ENCODE measurements at regions not wholly inside any gene's neighbourhood (a gene's known extent, or its start where the extent isn't known, plus 50 kb on each side); places are given as distances from the start of the nearest gene placed in this dataset.

DNA sequence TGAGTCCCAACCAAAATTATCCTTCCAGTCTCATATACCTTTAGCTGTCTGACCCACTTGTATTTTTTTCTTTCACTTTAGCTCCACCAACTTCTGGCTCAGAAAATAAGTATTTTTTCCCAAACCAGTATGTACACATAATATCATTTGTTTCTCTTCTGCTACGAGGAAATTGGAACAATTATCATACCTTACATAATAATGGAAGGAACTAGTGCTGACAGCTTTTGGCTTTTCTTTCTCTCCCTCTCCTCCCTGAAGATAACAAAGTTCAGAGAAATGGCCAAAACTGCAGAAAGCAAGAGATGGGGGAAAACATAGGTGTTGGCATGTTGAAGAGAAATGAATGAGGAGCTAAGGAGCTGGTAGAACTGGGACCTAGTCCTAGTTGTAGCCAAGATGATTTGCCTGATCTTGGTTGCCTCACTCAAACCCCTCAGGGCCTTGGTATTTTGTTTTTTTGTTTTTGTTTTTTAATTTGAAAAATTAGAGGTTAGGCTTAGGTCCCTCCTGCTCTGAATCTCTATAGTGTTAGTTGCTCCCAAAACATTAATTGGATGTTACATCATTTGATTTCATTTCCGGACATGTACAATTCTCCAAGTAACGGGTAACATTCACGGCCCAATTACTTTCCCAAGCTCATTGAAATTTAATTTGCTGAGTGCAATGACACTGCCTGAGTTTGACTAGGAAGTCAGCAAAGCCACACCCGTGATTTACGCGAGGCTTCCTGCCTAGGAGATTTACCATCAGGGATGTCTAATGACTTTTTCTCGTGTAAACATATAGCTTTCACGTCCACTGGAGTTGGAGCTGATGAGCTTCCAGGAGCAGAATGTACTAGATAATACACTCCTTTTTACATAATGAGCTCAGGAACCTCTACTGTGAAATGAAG is 291.6 kb downstream of the TLE1 start:
- no peak for DNase-seq (ENCODE audit: low spot score)
- no CpG with 5 or more reads among the region's 9 CpGs for WGBS, 2 donors (ENCODE audit: extremely low coverage in 2 of 2, insufficient read length in 2 of 2, insufficient replicate concordance in 1 of 2)
- H2AK5ac ChIP-seq (ENCODE audit: low read depth, low read length) = no peak overlapping the region
- H2BK120ac ChIP-seq (ENCODE audit: low read depth, low read length) = no peak overlapping the region
- no peak overlapping the region for H2BK5ac ChIP-seq (ENCODE audit: low read length)
- no peak overlapping the region for H3K4ac ChIP-seq (ENCODE audit: low read length)
- H3K79me1 ChIP-seq (ENCODE audit: low read depth, low read length) = no peaks in the 10 kb centered on the region
- H3K4me2 ChIP-seq (ENCODE audit: insufficient read depth, low read length, poor library complexity, severe bottlenecking) = no peak overlapping the region
- no peak overlapping the region for H3K23ac ChIP-seq (ENCODE audit: low read depth, low read length, poor library complexity)
- H2BK12ac ChIP-seq (ENCODE audit: low read length) = no peak overlapping the region
- no peak overlapping the region for H3K27ac ChIP-seq (replicated peaks; ENCODE audit: low read length)
- H3K4me3 ChIP-seq (ENCODE audit: low read length in 2 of 2) = no peak overlapping the region
- H4K91ac ChIP-seq (ENCODE audit: low read depth, low read length, poor library complexity) = no peak overlapping the region
- H3K9me3 ChIP-seq (replicated peaks in 1 of 2; ENCODE audit: control insufficient read depth in 2 of 2, insufficient read depth in 1 of 2, low read depth in 1 of 2, low read length in 2 of 2) = no peaks in the 10 kb centered on the region
- H3K4me1 ChIP-seq (ENCODE audit: control insufficient read depth in 2 of 2, insufficient read depth in 1 of 2, low read depth in 1 of 2, low read length in 2 of 2) = peaks cover 0 to 13% of the 10 kb centered on the region in 2 donors
- H2BK15ac ChIP-seq (ENCODE audit: low read length) = no peak overlapping the region
- H3K9ac ChIP-seq (ENCODE audit: low read depth, low read length, poor library complexity) = no peak overlapping the region
- no peak overlapping the region for H2AFZ ChIP-seq (ENCODE audit: low read length)
- H3K27me3 ChIP-seq (ENCODE audit: control insufficient read depth in 3 of 3, insufficient read depth in 3 of 3, low read depth in 1 of 3, low read length in 3 of 3) = no peaks in the 10 kb centered on the region
- no peaks in the 10 kb centered on the region for H3K36me3 ChIP-seq (replicated peaks in 1 of 2; ENCODE audit: control insufficient read depth in 2 of 2, insufficient read depth in 2 of 2, low read length in 2 of 2)
- no peak overlapping the region for H3K18ac ChIP-seq (ENCODE audit: low read length)
- no peak overlapping the region for H4K8ac ChIP-seq (ENCODE audit: low read depth, low read length)
- no peak overlapping the region for H3K14ac ChIP-seq (ENCODE audit: low read length)

DNA sequence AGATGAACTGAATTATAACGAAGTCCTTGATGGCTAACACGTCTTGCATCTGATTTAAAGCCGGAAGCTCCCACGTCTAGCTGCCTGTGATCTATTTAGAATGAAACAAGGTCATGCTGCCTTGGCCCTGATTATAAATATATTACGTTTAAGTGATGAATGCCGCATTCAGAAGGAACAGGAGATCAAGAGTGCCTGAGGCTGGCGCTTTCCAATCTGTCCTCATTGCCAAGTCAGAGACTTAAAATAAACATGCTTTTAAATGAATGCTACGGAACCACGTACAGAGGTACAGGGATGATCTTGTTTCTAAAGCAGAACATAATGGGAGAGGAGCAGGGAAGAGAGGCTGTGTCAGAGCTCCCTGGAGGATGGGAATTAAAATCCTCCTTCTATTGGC is 292.8 kb downstream of the TLE1 start:
- Histone ChIP-seq H3K4me1 (ENCODE audit: control insufficient read depth in 2 of 2, insufficient read depth in 1 of 2, low read depth in 1 of 2, low read length in 2 of 2) (peaks cover 0 to 13% of the 10 kb centered on the region in 2 donors), H3K27me3 (ENCODE audit: control insufficient read depth in 3 of 3, insufficient read depth in 3 of 3, low read depth in 1 of 3, low read length in 3 of 3) (no peaks in the 10 kb centered on the region), H2BK12ac (ENCODE audit: low read length) (no peak overlapping the region), H3K9ac (ENCODE audit: low read depth, low read length, poor library complexity) (no peak overlapping the region), H3K18ac (ENCODE audit: low read length) (no peak overlapping the region), H3K4me2 (ENCODE audit: insufficient read depth, low read length, poor library complexity, severe bottlenecking) (no peak overlapping the region), H2BK15ac (ENCODE audit: low read length) (no peak overlapping the region), H3K23ac (ENCODE audit: low read depth, low read length, poor library complexity) (no peak overlapping the region), H3K79me1 (ENCODE audit: low read depth, low read length) (no peaks in the 10 kb centered on the region), H3K4me3 (ENCODE audit: low read length in 2 of 2) (no peak overlapping the region), H2AK5ac (ENCODE audit: low read depth, low read length) (no peak overlapping the region), H4K8ac (ENCODE audit: low read depth, low read length) (no peak overlapping the region), H2BK120ac (ENCODE audit: low read depth, low read length) (no peak overlapping the region), H3K9me3 (replicated peaks in 1 of 2; ENCODE audit: control insufficient read depth in 2 of 2, insufficient read depth in 1 of 2, low read depth in 1 of 2, low read length in 2 of 2) (no peaks in the 10 kb centered on the region), H2BK5ac (ENCODE audit: low read length) (no peak overlapping the region), H3K14ac (ENCODE audit: low read length) (no peak overlapping the region), H4K91ac (ENCODE audit: low read depth, low read length, poor library complexity) (no peak overlapping the region), H3K4ac (ENCODE audit: low read length) (no peak overlapping the region), H2AFZ (ENCODE audit: low read length) (no peak overlapping the region), H3K27ac (replicated peaks; ENCODE audit: low read length) (no peak overlapping the region), H3K36me3 (replicated peaks in 1 of 2; ENCODE audit: control insufficient read depth in 2 of 2, insufficient read depth in 2 of 2, low read length in 2 of 2) (no peaks in the 10 kb centered on the region)
- WGBS, 2 donors (ENCODE audit: extremely low coverage in 2 of 2, insufficient read length in 2 of 2, insufficient replicate concordance in 1 of 2) = no CpG with 5 or more reads among the region's 9 CpGs
- no peak for DNase-seq (ENCODE audit: low spot score)

DNA sequence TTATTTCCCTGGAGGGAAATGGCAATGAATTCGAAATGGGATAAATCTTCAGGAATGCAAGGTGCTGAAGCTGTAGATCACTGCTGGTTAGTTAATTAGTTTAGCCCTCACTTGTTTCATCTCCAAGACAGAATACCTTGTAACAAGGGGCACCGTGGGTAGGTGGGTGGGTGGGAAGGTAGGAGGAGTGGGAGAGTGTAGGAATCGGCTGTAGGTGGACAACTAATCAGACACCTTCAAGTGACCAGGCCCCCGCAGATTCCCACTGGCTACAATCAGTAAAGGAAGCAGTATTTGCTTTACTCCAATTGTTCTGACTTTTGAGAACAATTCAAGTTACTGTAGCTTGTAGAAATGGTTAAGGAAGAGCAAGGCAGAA is 293.7 kb downstream of the TLE1 start:
- no peak overlapping the region for H3K4ac ChIP-seq (ENCODE audit: low read length)
- no peak overlapping the region for H3K18ac ChIP-seq (ENCODE audit: low read length)
- no peak overlapping the region for H2BK15ac ChIP-seq (ENCODE audit: low read length)
- H2AK5ac ChIP-seq (ENCODE audit: low read depth, low read length) = no peak overlapping the region
- no peak overlapping the region for H3K4me3 ChIP-seq (ENCODE audit: low read length in 2 of 2)
- H3K4me1 ChIP-seq (ENCODE audit: control insufficient read depth in 2 of 2, insufficient read depth in 1 of 2, low read depth in 1 of 2, low read length in 2 of 2) = peaks cover 0 to 13% of the 10 kb centered on the region in 2 donors
- H4K8ac ChIP-seq (ENCODE audit: low read depth, low read length) = no peak overlapping the region
- no peak overlapping the region for H2BK5ac ChIP-seq (ENCODE audit: low read length)
- no peak overlapping the region for H3K23ac ChIP-seq (ENCODE audit: low read depth, low read length, poor library complexity)
- no peak overlapping the region for H4K91ac ChIP-seq (ENCODE audit: low read depth, low read length, poor library complexity)
- no peaks in the 10 kb centered on the region for H3K9me3 ChIP-seq (replicated peaks in 1 of 2; ENCODE audit: control insufficient read depth in 2 of 2, insufficient read depth in 1 of 2, low read depth in 1 of 2, low read length in 2 of 2)
- no CpG with 5 or more reads among the region's 4 CpGs for WGBS, 2 donors (ENCODE audit: extremely low coverage in 2 of 2, insufficient read length in 2 of 2, insufficient replicate concordance in 1 of 2)
- H3K27ac ChIP-seq (replicated peaks; ENCODE audit: low read length) = no peak overlapping the region
- H3K79me1 ChIP-seq (ENCODE audit: low read depth, low read length) = no peaks in the 10 kb centered on the region
- H3K36me3 ChIP-seq (replicated peaks in 1 of 2; ENCODE audit: control insufficient read depth in 2 of 2, insufficient read depth in 2 of 2, low read length in 2 of 2) = no peaks in the 10 kb centered on the region
- no peak overlapping the region for H2BK120ac ChIP-seq (ENCODE audit: low read depth, low read length)
- no peak overlapping the region for H2BK12ac ChIP-seq (ENCODE audit: low read length)
- DNase-seq (ENCODE audit: low spot score) = no peak
- no peak overlapping the region for H3K9ac ChIP-seq (ENCODE audit: low read depth, low read length, poor library complexity)
- no peak overlapping the region for H3K4me2 ChIP-seq (ENCODE audit: insufficient read depth, low read length, poor library complexity, severe bottlenecking)
- no peak overlapping the region for H3K14ac ChIP-seq (ENCODE audit: low read length)
- no peaks in the 10 kb centered on the region for H3K27me3 ChIP-seq (ENCODE audit: control insufficient read depth in 3 of 3, insufficient read depth in 3 of 3, low read depth in 1 of 3, low read length in 3 of 3)
- no peak overlapping the region for H2AFZ ChIP-seq (ENCODE audit: low read length)

DNA sequence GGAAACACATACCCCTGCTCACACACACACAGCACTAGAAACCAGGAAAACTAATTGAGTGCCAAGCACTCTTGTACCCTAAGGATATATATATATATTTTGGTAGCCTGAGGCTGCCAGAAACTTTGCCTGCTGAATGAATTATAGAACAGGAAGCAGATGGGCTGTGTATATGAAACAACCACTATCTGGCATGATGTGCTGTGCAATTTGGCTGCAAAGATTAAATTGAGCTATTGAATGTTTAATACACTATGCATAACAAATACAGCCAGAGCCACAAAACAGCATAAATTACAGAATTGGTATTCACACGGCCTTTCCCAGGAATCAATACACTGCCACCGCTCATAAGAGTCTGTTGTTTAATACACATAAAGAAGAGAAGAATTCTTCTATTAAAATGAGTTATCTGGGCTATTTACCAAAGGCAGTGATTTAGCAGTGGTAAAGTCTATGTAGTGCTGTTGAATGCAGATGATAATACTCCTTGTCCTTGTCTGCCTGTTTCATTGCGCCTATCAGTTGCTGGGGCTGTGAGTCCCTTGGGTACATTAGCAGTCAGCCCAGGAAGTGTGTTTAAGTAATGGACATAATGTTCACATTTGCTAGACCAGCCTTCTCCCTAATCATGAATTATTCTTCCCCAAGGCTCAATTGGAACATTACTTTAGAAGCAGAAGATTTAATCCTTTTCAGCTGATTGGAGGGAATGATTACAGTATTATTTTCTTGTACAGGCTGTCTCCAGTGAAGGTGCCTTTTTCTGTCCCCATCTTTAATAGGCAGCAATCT is 294.3 kb downstream of the TLE1 start:
- Histone ChIP-seq H3K27ac (replicated peaks; ENCODE audit: low read length) (no peak overlapping the region), H3K9ac (ENCODE audit: low read depth, low read length, poor library complexity) (no peak overlapping the region)
- WGBS, 2 donors (ENCODE audit: extremely low coverage in 2 of 2, insufficient read length in 2 of 2, insufficient replicate concordance in 1 of 2) = no CpG with 5 or more reads among the region's 3 CpGs

More for the DNA sequence above, 294.3 kb downstream of the TLE1 start:
- Histone ChIP-seq H3K4ac (ENCODE audit: low read length) (no peak overlapping the region), H3K4me1 (ENCODE audit: control insufficient read depth in 2 of 2, insufficient read depth in 1 of 2, low read depth in 1 of 2, low read length in 2 of 2) (peaks cover 0 to 15% of the 10 kb centered on the region in 2 donors), H3K36me3 (replicated peaks in 1 of 2; ENCODE audit: control insufficient read depth in 2 of 2, insufficient read depth in 2 of 2, low read length in 2 of 2) (no peaks in the 10 kb centered on the region), H4K8ac (ENCODE audit: low read depth, low read length) (no peak overlapping the region), H3K23ac (ENCODE audit: low read depth, low read length, poor library complexity) (no peak overlapping the region), H3K14ac (ENCODE audit: low read length) (no peak overlapping the region), H3K4me2 (ENCODE audit: insufficient read depth, low read length, poor library complexity, severe bottlenecking) (no peak overlapping the region), H4K91ac (ENCODE audit: low read depth, low read length, poor library complexity) (no peak overlapping the region), H2BK12ac (ENCODE audit: low read length) (no peak overlapping the region), H2BK15ac (ENCODE audit: low read length) (no peak overlapping the region), H3K4me3 (ENCODE audit: low read length in 2 of 2) (no peak overlapping the region), H2BK5ac (ENCODE audit: low read length) (no peak overlapping the region), H2BK120ac (ENCODE audit: low read depth, low read length) (no peak overlapping the region), H2AFZ (ENCODE audit: low read length) (no peak overlapping the region), H3K9me3 (replicated peaks in 1 of 2; ENCODE audit: control insufficient read depth in 2 of 2, insufficient read depth in 1 of 2, low read depth in 1 of 2, low read length in 2 of 2) (no peaks in the 10 kb centered on the region), H2AK5ac (ENCODE audit: low read depth, low read length) (no peak overlapping the region), H3K27me3 (ENCODE audit: control insufficient read depth in 3 of 3, insufficient read depth in 3 of 3, low read depth in 1 of 3, low read length in 3 of 3) (no peaks in the 10 kb centered on the region), H3K79me1 (ENCODE audit: low read depth, low read length) (no peaks in the 10 kb centered on the region), H3K18ac (ENCODE audit: low read length) (no peak overlapping the region)
- DNase-seq (ENCODE audit: low spot score) = no peak
